Neuronal stem cell (in vitro differentiated cells): ENCODE measurements at regions not wholly inside any gene's neighbourhood (a gene's known extent, or its start where the extent isn't known, plus 50 kb on each side); places are given as distances from the start of the nearest gene placed in this dataset.

Experiments used
- DNase-seq: peaks from one replicate; pipeline ENCODE4 v3.0.0-alpha.2; 2013; ENCODE audit warnings: low spot score
- H2AFZ ChIP-seq: one replicate; pipeline ENCODE4 v1.6.1; 2013; ENCODE audit warnings: mild to moderate bottlenecking, low read length, inconsistent platforms
- H2AK5ac ChIP-seq: 2 replicates; pipeline ENCODE4 v1.6.1; 2013; ENCODE audit warnings: low read depth, mild to moderate bottlenecking, inconsistent platforms, low read length, moderate library complexity, mixed read lengths
- H2BK120ac ChIP-seq: 2 replicates; pipeline ENCODE4 v1.6.1; 2013; ENCODE audit warnings: low read depth, mild to moderate bottlenecking, inconsistent platforms, low read length, moderate library complexity, mixed read lengths
- H2BK12ac ChIP-seq: one replicate; pipeline ENCODE4 v1.6.1; 2013; ENCODE audit warnings: low read length, inconsistent platforms
- H2BK15ac ChIP-seq: 2 replicates; pipeline ENCODE4 v1.6.1; 2013; ENCODE audit warnings: mild to moderate bottlenecking, low read length, inconsistent platforms, mixed read lengths
- H2BK5ac ChIP-seq: one replicate; pipeline ENCODE4 v1.6.1; 2013; ENCODE audit warnings: inconsistent platforms, mild to moderate bottlenecking, low read length, moderate library complexity
- H3K14ac ChIP-seq: one replicate; pipeline ENCODE4 v1.6.1; 2013; ENCODE audit warnings: low read length, inconsistent platforms
- H3K18ac ChIP-seq: 2 replicates; pipeline ENCODE4 v1.6.1; 2013; ENCODE audit warnings: low read length, inconsistent platforms
- H3K23ac ChIP-seq: 2 replicates; pipeline ENCODE4 v1.6.1; 2013; ENCODE audit warnings: low read depth, mild to moderate bottlenecking, mixed read lengths, low read length, inconsistent platforms; ENCODE audit not compliant: poor library complexity
- H3K27ac ChIP-seq: replicated peaks from 3 replicates; pipeline ENCODE4 v1.5.1; 2013; ENCODE audit warnings: low read length, inconsistent platforms
- H3K27me3 ChIP-seq, 3 experiments: 2 replicates each; pipeline ENCODE4 v1.6.1; 2013; ENCODE audit warnings: low read length in 3 of 3, mild to moderate bottlenecking in 2 of 3, inconsistent platforms in 1 of 3, low read depth in 1 of 3, mixed read lengths in 1 of 3, moderate library complexity in 1 of 3; ENCODE audit not compliant: control insufficient read depth in 3 of 3, insufficient read depth in 3 of 3
- H3K36me3 ChIP-seq, 2 donors: replicated peaks in 1 of 2; 2 replicates each; pipeline ENCODE4 v1.6.1; 2013; ENCODE audit warnings: low read length in 2 of 2; ENCODE audit not compliant: control insufficient read depth in 2 of 2, insufficient read depth in 2 of 2
- H3K4ac ChIP-seq: 2 replicates; pipeline ENCODE4 v1.6.1; 2013; ENCODE audit warnings: inconsistent platforms, mild to moderate bottlenecking, low read length, moderate library complexity
- H3K4me1 ChIP-seq, 2 donors: 1 replicate in 1 of 2; 2 replicates in 1 of 2; pipeline ENCODE4 v1.6.1; 2013; ENCODE audit warnings: low read length in 2 of 2, low read depth in 1 of 2; ENCODE audit not compliant: control insufficient read depth in 2 of 2, insufficient read depth in 1 of 2
- H3K4me2 ChIP-seq: one replicate; pipeline ENCODE4 v1.6.1; 2013; ENCODE audit warnings: mild to moderate bottlenecking, low read length, inconsistent platforms; ENCODE audit not compliant: insufficient read depth, poor library complexity, severe bottlenecking
- H3K4me3 ChIP-seq, 2 donors: 2 replicates each; pipeline ENCODE4 v1.5.1; 2013; ENCODE audit warnings: low read length in 2 of 2, mild to moderate bottlenecking in 2 of 2, inconsistent platforms in 1 of 2, moderate library complexity in 1 of 2
- H3K79me1 ChIP-seq: one replicate; pipeline ENCODE4 v1.6.1; 2013; ENCODE audit warnings: low read depth, mild to moderate bottlenecking, inconsistent platforms, low read length, moderate library complexity
- H3K9ac ChIP-seq: one replicate; pipeline ENCODE4 v1.6.1; 2013; ENCODE audit warnings: mild to moderate bottlenecking, low read depth, low read length, inconsistent platforms; ENCODE audit not compliant: poor library complexity
- H3K9me3 ChIP-seq, 2 donors: replicated peaks in 1 of 2; 2 replicates each; pipeline versions ENCODE3 to v1.6.1; 2013; ENCODE audit warnings: low read length in 2 of 2, mild to moderate bottlenecking in 2 of 2, inconsistent platforms in 1 of 2, low read depth in 1 of 2, mixed read lengths in 1 of 2, moderate library complexity in 1 of 2; ENCODE audit not compliant: control insufficient read depth in 2 of 2, insufficient read depth in 1 of 2
- H4K8ac ChIP-seq: one replicate; pipeline ENCODE4 v1.6.1; 2013; ENCODE audit warnings: low read depth, mild to moderate bottlenecking, inconsistent platforms, low read length, moderate library complexity
- H4K91ac ChIP-seq: one replicate; pipeline ENCODE4 v1.6.1; 2013; ENCODE audit warnings: low read length, low read depth, mild to moderate bottlenecking, inconsistent platforms; ENCODE audit not compliant: poor library complexity
- WGBS, 2 donors: extraction: QIAGEN DNeasy Blood & Tissue Kit; methylation state at CpG; one replicate each; pipeline ENCODE4 v1.1.7; 2013; ENCODE audit warnings: missing lambda C conversion rate in 2 of 2, mixed read lengths in 1 of 2; ENCODE audit not compliant: insufficient read length in 2 of 2, insufficient replicate concordance in 1 of 2; ENCODE audit errors: extremely low coverage in 2 of 2; 5-methylcytosine and 5-hydroxymethylcytosine counted together

GRCh38 chr1:80678438-80678837 is 1122.3 kb upstream of the ADGRL2 start:
- WGBS, 2 donors, result no CpG with 5 or more reads among the region's 5 CpGs
- no peak overlapping the region for H2AK5ac ChIP-seq

GRCh38 chr1:80675454-80675853 is 1125.3 kb upstream of the ADGRL2 start:
- H2AFZ ChIP-seq, result peak overlapping the region; percentile 47
- no peak overlapping the region for H4K91ac ChIP-seq
- H3K27me3 ChIP-seq, result no peaks in the 10 kb centered on the region
- no peak overlapping the region for H3K4me3 ChIP-seq
- no peak overlapping the region for H2BK12ac ChIP-seq
- no peak overlapping the region for H3K4me2 ChIP-seq
- no peak overlapping the region for H3K18ac ChIP-seq
- H3K9me3 ChIP-seq, result no peaks in the 10 kb centered on the region
- no peak overlapping the region for H2BK5ac ChIP-seq
- H4K8ac ChIP-seq, result no peak overlapping the region
- H3K79me1 ChIP-seq, result no peaks in the 10 kb centered on the region
- peaks cover 2 to 16% of the 10 kb centered on the region in 2 donors for H3K4me1 ChIP-seq
- peak overlapping the region; percentile 3 for H3K27ac ChIP-seq
- no peak for DNase-seq
- H3K36me3 ChIP-seq, result no peaks in the 10 kb centered on the region
- no peak overlapping the region for H2AK5ac ChIP-seq
- H3K14ac ChIP-seq, result no peak overlapping the region
- H3K23ac ChIP-seq, result no peak overlapping the region
- no peak overlapping the region for H3K9ac ChIP-seq
- no peak overlapping the region for H2BK15ac ChIP-seq
- no peak overlapping the region for H3K4ac ChIP-seq
- no peak overlapping the region for H2BK120ac ChIP-seq
- WGBS, 2 donors, result no CpG with 5 or more reads among the region's 3 CpGs

More at GRCh38 chr1:80678438-80678837, 1122.3 kb upstream of the ADGRL2 start:
- no peak overlapping the region for H3K9ac ChIP-seq
- H2BK15ac ChIP-seq, result no peak overlapping the region
- H3K36me3 ChIP-seq, result no peaks in the 10 kb centered on the region
- no peaks in the 10 kb centered on the region for H3K27me3 ChIP-seq
- no peak overlapping the region for H2BK5ac ChIP-seq
- H4K91ac ChIP-seq, result no peak overlapping the region
- peak overlapping the region; percentile 50 for H2AFZ ChIP-seq
- H3K23ac ChIP-seq, result no peak overlapping the region
- no peak overlapping the region for H3K4me2 ChIP-seq
- H3K18ac ChIP-seq, result no peak overlapping the region
- no peak for DNase-seq
- no peaks in the 10 kb centered on the region for H3K9me3 ChIP-seq
- no peak overlapping the region for H3K4me3 ChIP-seq
- H3K4ac ChIP-seq, result no peak overlapping the region
- no peak overlapping the region for H2BK120ac ChIP-seq
- no peak overlapping the region for H3K14ac ChIP-seq
- no peak overlapping the region for H3K27ac ChIP-seq
- H3K4me1 ChIP-seq, result peaks cover 2 to 16% of the 10 kb centered on the region in 2 donors
- H2BK12ac ChIP-seq, result no peak overlapping the region
- H4K8ac ChIP-seq, result no peak overlapping the region
- no peaks in the 10 kb centered on the region for H3K79me1 ChIP-seq

GRCh38 chr1:80673935-80674597 is 1126.7 kb upstream of the ADGRL2 start:
- H4K8ac ChIP-seq, result no peak overlapping the region
- H3K14ac ChIP-seq, result no peak overlapping the region
- no CpG with 5 or more reads among the region's 3 CpGs for WGBS, 2 donors
- H2BK15ac ChIP-seq, result no peak overlapping the region
- H3K27me3 ChIP-seq, result no peaks in the 10 kb centered on the region
- H2BK12ac ChIP-seq, result no peak overlapping the region
- H3K23ac ChIP-seq, result no peak overlapping the region
- no peak overlapping the region for H4K91ac ChIP-seq
- no peaks in the 10 kb centered on the region for H3K36me3 ChIP-seq
- H3K4me2 ChIP-seq, result no peak overlapping the region
- no peaks in the 10 kb centered on the region for H3K79me1 ChIP-seq
- H2AFZ ChIP-seq, result peak overlapping the region; percentile 90
- no peak overlapping the region for H2AK5ac ChIP-seq
- no peaks in the 10 kb centered on the region for H3K9me3 ChIP-seq
- H3K4me1 ChIP-seq, result peaks cover 2 to 16% of the 10 kb centered on the region in 2 donors
- H3K18ac ChIP-seq, result no peak overlapping the region
- H3K27ac ChIP-seq, result no peak overlapping the region
- DNase-seq, result no peak
- no peak overlapping the region for H2BK120ac ChIP-seq
- H3K4ac ChIP-seq, result no peak overlapping the region
- no peak overlapping the region for H3K9ac ChIP-seq
- H3K4me3 ChIP-seq, result no peak overlapping the region
- no peak overlapping the region for H2BK5ac ChIP-seq

- H3K9me3 ChIP-seq, result no peaks in the 10 kb centered on the region
- no peak overlapping the region for H3K4me3 ChIP-seq
- H3K18ac ChIP-seq, result no peak overlapping the region
- H2BK12ac ChIP-seq, result no peak overlapping the region
- H3K27ac ChIP-seq, result no peak overlapping the region
- no peaks in the 10 kb centered on the region for H3K4me1 ChIP-seq
- no peak overlapping the region for H2BK120ac ChIP-seq
- H3K27me3 ChIP-seq, result no peaks in the 10 kb centered on the region
- H3K4me2 ChIP-seq, result no peak overlapping the region
- no peak for DNase-seq
- no peak overlapping the region for H2BK15ac ChIP-seq
- no peaks in the 10 kb centered on the region for H3K36me3 ChIP-seq
- no peak overlapping the region for H4K91ac ChIP-seq
- no peaks in the 10 kb centered on the region for H3K79me1 ChIP-seq
- no peak overlapping the region for H3K14ac ChIP-seq
- H3K9ac ChIP-seq, result no peak overlapping the region
- H4K8ac ChIP-seq, result no peak overlapping the region
- no peak overlapping the region for H3K23ac ChIP-seq
- no peak overlapping the region for H2AFZ ChIP-seq
- H2AK5ac ChIP-seq, result no peak overlapping the region
- no peak overlapping the region for H3K4ac ChIP-seq
- WGBS, 2 donors, result no CpG with 5 or more reads among the region's 1 CpG
- H2BK5ac ChIP-seq, result no peak overlapping the region
Observed at GRCh38 chr1:80668372-80668771, 1132.4 kb upstream of the ADGRL2 start.
